GM13977 (cell line): ENCODE measurements at regions not wholly inside any gene's neighbourhood (a gene's known extent, or its start where the extent isn't known, plus 50 kb on each side); places are given as distances from the start of the nearest gene placed in this dataset.
A peak's percentile ranks its signal among the peaks of the same experiment; 100 is the strongest.
"Not testable (repeated sequence)": the region's sequence is repeated elsewhere in the genome, so short reads cannot be mapped to it uniquely, and the experiment has no call there.

Experiments
- DNase-seq: peaks from one replicate; pipeline ENCODE4 v3.0.0; 2012; ENCODE audit warnings: low spot score
- CTCF ChIP-seq: IDR thresholded peaks from 2 replicates; pipeline ENCODE4 v1.5.1; 2012; ENCODE audit warnings: mild to moderate bottlenecking, control low read depth; ENCODE audit not compliant: insufficient read depth; ENCODE audit errors: extremely low read depth, missing control alignments
- in situ Hi-C: fragments of 300-500 bp; cut with MboI; formaldehyde crosslinking; loops from one replicate; pipeline ENCODE4 v1.12.0; 2022; ENCODE audit warnings: low sequenced_read_pairs, low pct_unique_long_range_greater_than_20kb, mixed read lengths, inconsistent platforms; ENCODE audit not compliant: unreplicated experiment

- in situ Hi-C loops: no loop called here
- DNase-seq: no peak
- TF ChIP-seq CTCF: no peak
These were observed 52.3 kb upstream of the COL5A2 start for GRCh38 chr2:189231719-189232323.

DNA sequence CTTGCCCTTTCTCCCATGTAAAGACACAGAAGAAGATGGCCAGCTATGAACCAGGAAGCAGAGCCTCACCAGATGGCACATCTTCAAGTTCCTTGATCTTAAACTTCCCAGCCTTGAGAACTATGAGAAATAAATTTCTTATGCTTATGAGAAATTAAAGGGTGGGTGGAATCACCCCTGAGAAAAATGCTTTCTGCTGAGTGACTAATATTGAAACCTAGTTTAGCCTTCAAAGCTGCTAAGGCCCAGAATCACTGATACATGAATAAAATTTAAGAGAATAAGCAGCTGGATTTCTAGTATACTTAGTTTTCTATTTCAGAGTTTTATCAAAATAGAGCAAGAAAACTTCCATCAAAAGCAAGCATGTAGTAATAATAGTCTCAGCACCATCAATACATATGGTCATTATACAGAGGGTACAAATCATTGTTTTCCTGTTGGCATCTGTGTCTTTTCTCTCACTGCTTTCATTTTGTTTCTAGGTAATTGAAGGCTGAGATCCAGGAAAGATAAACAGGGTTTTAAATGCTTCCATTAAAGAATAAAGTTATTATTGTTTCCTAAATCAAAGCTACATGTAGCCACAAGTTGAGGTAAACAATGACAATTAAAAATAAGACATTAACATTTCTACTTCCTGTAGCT, 53.3 kb upstream of the COL5A2 start:
- in situ Hi-C loops: no loop called here
- peak; percentile 9 for DNase-seq
- no peak for TF ChIP-seq CTCF

GRCh38 chr2:189233527-189233926, 54.0 kb upstream of the COL5A2 start:
- DNase-seq: no peak
- TF ChIP-seq CTCF: no peak
- in situ Hi-C loops: no loop called here

DNA sequence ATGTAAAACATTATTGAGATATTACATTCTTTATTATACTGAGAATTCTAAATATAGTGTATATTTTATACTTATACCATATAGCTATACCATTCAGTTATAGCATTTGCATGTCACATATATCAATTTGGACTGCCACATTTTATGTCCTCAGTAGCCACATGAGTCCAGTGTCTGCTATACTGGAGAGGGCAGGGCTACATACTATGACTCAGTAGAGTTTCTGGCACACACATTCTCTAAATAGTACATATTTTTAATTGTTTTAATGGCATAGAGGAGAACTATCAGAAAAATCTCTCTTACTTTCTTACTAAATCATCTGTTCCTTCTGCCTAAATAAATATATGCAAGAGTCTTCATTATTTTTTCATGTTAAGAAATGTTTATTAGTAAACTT, 55.4 kb upstream of the COL5A2 start:
- TF ChIP-seq CTCF: no peak
- DNase-seq: no peak

DNA sequence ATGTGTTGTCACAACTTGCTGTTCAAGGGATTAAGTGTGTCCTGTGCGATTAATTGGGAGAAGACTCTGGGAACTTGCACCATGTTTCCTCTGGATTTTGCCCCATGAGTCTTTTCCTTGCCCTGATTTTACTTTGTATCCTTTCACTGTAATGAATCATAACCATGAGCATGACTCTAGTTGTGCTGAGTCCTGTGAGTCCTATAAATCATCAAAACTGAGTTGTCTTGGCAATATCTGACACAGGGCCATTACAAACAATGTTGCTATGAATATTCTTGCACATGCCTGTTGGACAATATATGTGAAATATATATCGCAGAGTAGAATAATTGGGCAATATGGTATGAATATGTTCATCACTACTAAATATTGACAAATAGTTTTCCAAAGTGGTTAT, 56.5 kb upstream of the COL5A2 start:
- in situ Hi-C loops: no loop called here
- no peak for DNase-seq
- TF ChIP-seq CTCF: no peak

More for the DNA sequence above, 55.4 kb upstream of the COL5A2 start:
- in situ Hi-C loops: no loop called here

- in situ Hi-C loops: no loop called here
- TF ChIP-seq CTCF: no peak
- DNase-seq: no peak
These were observed 59.3 kb upstream of the COL5A2 start for GRCh38 chr2:189238903-189239302.

GRCh38 chr2:189243843-189244242, 64.3 kb upstream of the COL5A2 start:
- DNase-seq, in situ Hi-C loops: not testable (repeated sequence)
